K562 (cell line): ENCODE measurements at regions not wholly inside any gene's neighbourhood (a gene's known extent, or its start where the extent isn't known, plus 50 kb on each side); places are given as distances from the start of the nearest gene placed in this dataset.

ENCODE experiments used
- ATAC-seq: fragments of 200-7000 bp; cut with Tn5 transposase; 3 replicates; pipeline ENCODE4 v1.9.1; 2020; ENCODE audit warnings: moderate library complexity
- BruUV-seq: library from RNA; stranded (reverse); fragments of 400-500 nt; replicated peaks from 2 replicates; lab custom pipeline; 2021; lab: Mats Ljungman, UMichigan
- CTCF ChIA-PET: fragments of 300-600 bp; formaldehyde crosslinking; extraction: SDS; loops from one replicate; lab custom pipeline; 2021; ENCODE audit warnings: low intra/inter-chr PET ratio; lab: Yijun Ruan, JAX
- POLR2A ChIA-PET: fragments of 300-600, 350-650 bp; sonication (Branson Sonifier 250); formaldehyde crosslinking; extraction: SDS; loops from one replicate; lab custom pipeline; 2021; ENCODE audit warnings: antibody characterized with exemption, inconsistent platforms; lab: Yijun Ruan, JAX
- DNase-seq, 4 experiments: peaks; one replicate each; pipeline versions ENCODE4 v3.0.0 to v3.0.0-alpha.2; 2011 to 2018; ENCODE audit warnings: low spot score in 3 of 4, mixed read lengths in 3 of 4; ENCODE audit errors: extremely low read depth in 1 of 4
- FAIRE-seq: peaks from 2 replicates; lab custom pipeline; 2011; peaks lifted over from hg19 to GRCh38; lab: Jason Lieb, UNC
- H2AFZ ChIP-seq: 2 replicates; pipeline ENCODE4 v1.6.0; 2011; ENCODE audit warnings: low read depth, low read length, control low read depth, inconsistent platforms
- H3K27ac ChIP-seq: fragments of 200-600 bp; 3 replicates; pipeline ENCODE4 v1.8.0; 2011; ENCODE audit warnings: low read depth, mild to moderate bottlenecking, control low read depth, inconsistent platforms, low read length, moderate library complexity, mixed read lengths; ENCODE audit errors: extremely low read depth
- H3K27me3 ChIP-seq, 2 experiments: fragments of 300-600 bp in 1 of 2; 2 replicates in 1 of 2; 3 replicates in 1 of 2; pipeline versions ENCODE4 v1.6.0 to v1.8.0; 2011; ENCODE audit warnings: inconsistent platforms in 2 of 2, low read length in 2 of 2, mild to moderate bottlenecking in 1 of 2, mixed read lengths in 1 of 2, moderate library complexity in 1 of 2; ENCODE audit not compliant: control insufficient read depth in 2 of 2, insufficient read depth in 2 of 2
- H3K36me3 ChIP-seq: fragments of 300-600 bp; 3 replicates; pipeline ENCODE4 v1.8.0; 2011; ENCODE audit warnings: mild to moderate bottlenecking, low read length, inconsistent platforms; ENCODE audit not compliant: control insufficient read depth, insufficient read depth
- H3K4me1 ChIP-seq, 2 experiments: fragments of 200-600 bp in 1 of 2; replicated peaks in 1 of 2; 2 replicates in 1 of 2; 3 replicates in 1 of 2; pipeline versions ENCODE4 v1.5.1 to v1.8.0; 2011; ENCODE audit warnings: inconsistent platforms in 2 of 2, low read length in 2 of 2, mild to moderate bottlenecking in 1 of 2, mixed read lengths in 1 of 2, moderate library complexity in 1 of 2; ENCODE audit not compliant: control insufficient read depth in 2 of 2, insufficient read depth in 2 of 2
- H3K4me2 ChIP-seq: 2 replicates; pipeline ENCODE4 v1.6.1; 2011; ENCODE audit warnings: low read length, control low read depth, inconsistent platforms, mixed read lengths; ENCODE audit not compliant: insufficient read depth
- H3K4me3 ChIP-seq: fragments of 200-600 bp; sonication (generic), shearing (Covaris generic); 2 replicates; pipeline ENCODE4 v1.5.1; 2016; ENCODE audit warnings: control low read depth, inconsistent platforms
- H3K79me2 ChIP-seq: fragments of 200-600 bp; 3 replicates; pipeline ENCODE4 v1.8.0; 2011; ENCODE audit warnings: low read length, inconsistent platforms; ENCODE audit not compliant: control insufficient read depth, insufficient read depth
- H3K9ac ChIP-seq, 2 experiments: 2 replicates each; pipeline versions ENCODE4 v1.6.0 to v1.6.1; 2011; ENCODE audit warnings: low read depth in 2 of 2, low read length in 2 of 2, control low read depth in 1 of 2, inconsistent platforms in 1 of 2, mild to moderate bottlenecking in 1 of 2, mixed read lengths in 1 of 2; ENCODE audit not compliant: insufficient read depth in 1 of 2
- H3K9me1 ChIP-seq: one replicate; pipeline ENCODE4 v1.6.0; 2011; ENCODE audit warnings: inconsistent platforms, mild to moderate bottlenecking, low read length, moderate library complexity; ENCODE audit not compliant: control insufficient read depth, insufficient read depth
- H3K9me3 ChIP-seq: replicated peaks from 2 replicates; pipeline ENCODE4 v1.5.1; 2011; ENCODE audit warnings: low read depth, low read length, inconsistent platforms; ENCODE audit not compliant: control insufficient read depth, insufficient read depth
- H4K20me1 ChIP-seq: replicated peaks from 2 replicates; pipeline ENCODE4 v1.6.1; 2011; ENCODE audit warnings: low read length, inconsistent platforms, mixed read lengths; ENCODE audit not compliant: control insufficient read depth, insufficient read depth
- ASH1L ChIP-seq: fragments of 450-650 bp; IDR thresholded peaks from 2 replicates; pipeline ENCODE4 v1.6.1; 2018; ENCODE audit warnings: borderline replicate concordance, mild to moderate bottlenecking, low read depth; ENCODE audit not compliant: partially characterized antibody
- CBX2 ChIP-seq: fragments of 200-600 bp; sonication (generic); IDR thresholded peaks from one replicate; pipeline ENCODE4 v1.6.1; 2012; ENCODE audit warnings: mild to moderate bottlenecking, low read length, inconsistent platforms; ENCODE audit not compliant: insufficient read depth, poor library complexity, severe bottlenecking
- MBD2 ChIP-seq: sonication (generic); IDR thresholded peaks from 2 replicates; pipeline ENCODE4 v1.6.1; 2016; ENCODE audit warnings: low read depth, borderline replicate concordance
- RERE ChIP-seq: sonication (generic); formaldehyde crosslinking; IDR thresholded peaks from 2 replicates; pipeline ENCODE4 v1.8.0; 2023; ENCODE audit warnings: missing genetic modification reagents, mild to moderate bottlenecking, borderline replicate concordance
- SIN3A ChIP-seq, 2 experiments: fragments of 150-350 bp in 1 of 2; IDR thresholded peaks; 2 replicates each; pipeline ENCODE4 v1.6.1; 2011 to 2016; ENCODE audit warnings: borderline replicate concordance in 2 of 2, low read depth in 2 of 2, low read length in 2 of 2, mild to moderate bottlenecking in 2 of 2, moderate library complexity in 2 of 2; ENCODE audit not compliant: control insufficient read depth in 1 of 2
- ZNF280B ChIP-seq: fragments of 250-450 bp; sonication (Bioruptor Pico); IDR thresholded peaks from 2 replicates; pipeline ENCODE4 v1.5.1; 2021; ENCODE audit warnings: mild to moderate bottlenecking
- ZNF764 ChIP-seq: fragments of 250-450 bp; sonication (Bioruptor Pico); IDR thresholded peaks from 2 replicates; pipeline ENCODE4 v1.4.0; 2020; ENCODE audit warnings: low read depth, mild to moderate bottlenecking, moderate library complexity
- WGBS: fragments of 100-300 bp; shearing (Covaris generic); methylation state at CpG from one replicate; pipeline ENCODE4 v1.1.6; 2016; ENCODE audit warnings: low coverage, mixed read lengths; ENCODE audit not compliant: insufficient coverage; ENCODE audit errors: missing lambda C conversion rate; 5-methylcytosine and 5-hydroxymethylcytosine counted together
- in situ Hi-C: fragments of 300-500 bp; cut with MboI; formaldehyde crosslinking; loops from 4 replicates; pipeline ENCODE4 v1.15.0; 2018; ENCODE audit warnings: inconsistent platforms, mixed read lengths
- intact Hi-C: fragments of 100-400 bp; cut with micrococcal nuclease; formaldehyde crosslinking; loops from 2 replicates; pipeline ENCODE4 v1.14.2; 2022

GRCh38 chr13:33932769-33933406 lies 114.9 kb downstream of the RFC3 start:
- H4K20me1 ChIP-seq: no peaks in the 10 kb centered on the region
- no peaks in the 10 kb centered on the region for H3K9me3 ChIP-seq
- H3K27me3 ChIP-seq: no peaks in the 10 kb centered on the region
- no peak for TF ChIP-seq ZNF764
- TF ChIP-seq CBX2: no peak
- no peak for TF ChIP-seq MBD2
- H3K4me1 ChIP-seq: no peaks in the 10 kb centered on the region
- no peak overlapping the region for H3K9ac ChIP-seq
- no peak overlapping the region for H3K4me2 ChIP-seq
- H2AFZ ChIP-seq: no peak overlapping the region
- in situ Hi-C loops (loop anchor here (25.0 kb wide), 1 partner anchor 1229 kb away; no protein-coding TSS in a partner anchor), intact Hi-C loops (no loop called here)
- no peaks in the 10 kb centered on the region for H3K79me2 ChIP-seq
- H3K36me3 ChIP-seq: no peaks in the 10 kb centered on the region
- POLR2A ChIA-PET: no interaction called here
- FAIRE-seq (no peak), DNase-seq (no peak), ATAC-seq (no peak)
- 0% methylated on average over 3 of the region's 3 CpGs for WGBS
- H3K9me1 ChIP-seq: no peaks in the 10 kb centered on the region
- no peak overlapping the region for H3K27ac ChIP-seq
- CTCF ChIA-PET: interaction anchor here (0.7 kb wide), 1 partner anchor 26 kb away, joined by 5 read pairs; no protein-coding TSS in a partner anchor
- no TSS peak for BruUV-seq
- H3K4me3 ChIP-seq: no peak overlapping the region

- Histone ChIP-seq H3K27me3 (no peaks in the 10 kb centered on the region), H3K4me1 (no peaks in the 10 kb centered on the region), H3K4me2 (no peak overlapping the region), H3K79me2 (no peaks in the 10 kb centered on the region), H2AFZ (no peak overlapping the region), H4K20me1 (no peaks in the 10 kb centered on the region), H3K36me3 (no peaks in the 10 kb centered on the region), H3K9me1 (no peaks in the 10 kb centered on the region), H3K9me3 (no peaks in the 10 kb centered on the region), H3K4me3 (no peak overlapping the region), H3K9ac (no peak overlapping the region), H3K27ac (no peak overlapping the region)
- FAIRE-seq (no peak), DNase-seq (no peak), ATAC-seq (no peak)
- in situ Hi-C loops (loop anchor here (25.0 kb wide), 1 partner anchor 1228 kb away; no protein-coding TSS in a partner anchor), intact Hi-C loops (no loop called here)
- 0% methylated on average over 3 of the region's 3 CpGs for WGBS
- no TSS peak for BruUV-seq
- ChIA-PET CTCF (no interaction called here), POLR2A (no interaction called here)
- TF ChIP-seq ZNF280B (CRISPR knock-in tag): no peak
- no peak for TF ChIP-seq ASH1L
- no peak for TF ChIP-seq SIN3A (IDR thresholded peaks at IDR 0.05; ENCODE audit: borderline replicate concordance in 2 of 2, control insufficient read depth in 1 of 2, low read depth in 2 of 2, low read length in 2 of 2)
- TF ChIP-seq RERE: no peak
Measured at GRCh38 chr13:33933810-33934209, 115.9 kb downstream of the RFC3 start.
